ENCODE measurements at regions not wholly inside any gene's neighbourhood (a gene's known extent, or its start where the extent isn't known, plus 50 kb on each side); places are given as distances from the start of the nearest gene placed in this dataset.

- Histone ChIP-seq H3K27me3 (no peaks in the 10 kb centered on the region), H3K27ac (no peak overlapping the region), H3K4me1 (no peaks in the 10 kb centered on the region), H3K4me3 (no peak overlapping the region), H3K9me3 (no peaks in the 10 kb centered on the region), H3K36me3 (no peaks in the 10 kb centered on the region), H3K9ac (ENCODE audit: low read depth in 2 of 2, low read length in 2 of 2) (no peak overlapping the region)
- no peak for DNase-seq
- TF ChIP-seq CTCF (IDR thresholded peaks at IDR 0.05), result no peak
- intact Hi-C loops (cut with DNase I), result no loop called here
Measured at GRCh38 chr17:14772776-14773175, 471.9 kb downstream of the HS3ST3B1 start.

- Histone ChIP-seq H3K4me1 (no peaks in the 10 kb centered on the region), H3K27ac (no peak overlapping the region), H3K9ac (ENCODE audit: low read depth in 2 of 2, low read length in 2 of 2) (no peak overlapping the region), H3K27me3 (no peaks in the 10 kb centered on the region), H3K4me3 (no peak overlapping the region), H3K9me3 (no peaks in the 10 kb centered on the region), H3K36me3 (no peaks in the 10 kb centered on the region)
- intact Hi-C loops (cut with DNase I), result no loop called here
- TF ChIP-seq CTCF (IDR thresholded peaks at IDR 0.05), result no peak
- DNase-seq, result no peak
Measured at GRCh38 chr17:14771543-14771942, 470.7 kb downstream of the HS3ST3B1 start.

GRCh38 chr17:14768923-14769322 is 468.0 kb downstream of the HS3ST3B1 start:
- TF ChIP-seq CTCF (IDR thresholded peaks at IDR 0.05), result no peak
- no peak overlapping the region for H3K27ac ChIP-seq
- H3K4me3 ChIP-seq, result no peak overlapping the region
- intact Hi-C loops (cut with DNase I), result no loop called here
- H3K27me3 ChIP-seq, result no peaks in the 10 kb centered on the region
- no peaks in the 10 kb centered on the region for H3K9me3 ChIP-seq
- no peak for DNase-seq
- H3K4me1 ChIP-seq, result no peaks in the 10 kb centered on the region
- H3K36me3 ChIP-seq, result no peaks in the 10 kb centered on the region
- H3K9ac ChIP-seq (ENCODE audit: low read depth in 2 of 2, low read length in 2 of 2), result no peak overlapping the region

GRCh38 chr17:14762736-14763479 is 462.0 kb downstream of the HS3ST3B1 start:
- Histone ChIP-seq H3K36me3 (no peaks in the 10 kb centered on the region), H3K4me3 (no peak overlapping the region), H3K27ac (no peak overlapping the region), H3K9me3 (no peaks in the 10 kb centered on the region), H3K27me3 (no peaks in the 10 kb centered on the region), H3K4me1 (no peaks in the 10 kb centered on the region), H3K9ac (ENCODE audit: low read depth in 2 of 2, low read length in 2 of 2) (no peak overlapping the region)
- no peak for TF ChIP-seq CTCF (IDR thresholded peaks at IDR 0.05)
- intact Hi-C loops (cut with DNase I), result no loop called here
- no peak for DNase-seq

GRCh38 chr17:14760719-14761411 is 460.0 kb downstream of the HS3ST3B1 start:
- TF ChIP-seq CTCF (IDR thresholded peaks at IDR 0.05), result no peak
- Histone ChIP-seq H3K9ac (ENCODE audit: low read depth in 2 of 2, low read length in 2 of 2) (no peak overlapping the region), H3K4me1 (no peaks in the 10 kb centered on the region), H3K27me3 (no peaks in the 10 kb centered on the region), H3K9me3 (no peaks in the 10 kb centered on the region), H3K4me3 (no peak overlapping the region), H3K27ac (no peak overlapping the region), H3K36me3 (no peaks in the 10 kb centered on the region)
- DNase-seq, result no peak
- intact Hi-C loops (cut with DNase I), result no loop called here

Measured in colonic mucosa (tissue), 4 donors.